Adipocyte (in vitro differentiated cells): ENCODE measurements at regions not wholly inside any gene's neighbourhood (a gene's known extent, or its start where the extent isn't known, plus 50 kb on each side); places are given as distances from the start of the nearest gene placed in this dataset.

Source experiments
- DNase-seq: peaks from one replicate; pipeline ENCODE4 v3.0.0-alpha.2; 2015; ENCODE audit warnings: low read depth
- H3K27me3 ChIP-seq: replicated peaks from 2 replicates; pipeline ENCODE4 v1.7.0; 2013; ENCODE audit warnings: mild to moderate bottlenecking, low read length, moderate library complexity; ENCODE audit not compliant: control insufficient read depth, insufficient read depth
- H3K36me3 ChIP-seq: 2 replicates; pipeline ENCODE4 v1.7.0; 2013; ENCODE audit warnings: low read length, mild to moderate bottlenecking, moderate library complexity; ENCODE audit not compliant: control insufficient read depth, insufficient read depth, severe bottlenecking
- H3K4me1 ChIP-seq: 2 replicates; pipeline ENCODE4 v1.7.0; 2013; ENCODE audit warnings: mild to moderate bottlenecking, low read length, moderate library complexity; ENCODE audit not compliant: control insufficient read depth, insufficient read depth
- H3K4me3 ChIP-seq: 2 replicates; pipeline ENCODE4 v1.7.0; 2013; ENCODE audit warnings: mild to moderate bottlenecking, low read length, moderate library complexity
- H3K9ac ChIP-seq: 2 replicates; pipeline ENCODE4 v1.7.0; 2013; ENCODE audit warnings: mild to moderate bottlenecking, low read length, moderate library complexity
- H3K9me3 ChIP-seq: 2 replicates; pipeline ENCODE4 v1.7.0; 2013; ENCODE audit warnings: mild to moderate bottlenecking, low read length, moderate library complexity; ENCODE audit not compliant: control insufficient read depth

DNA sequence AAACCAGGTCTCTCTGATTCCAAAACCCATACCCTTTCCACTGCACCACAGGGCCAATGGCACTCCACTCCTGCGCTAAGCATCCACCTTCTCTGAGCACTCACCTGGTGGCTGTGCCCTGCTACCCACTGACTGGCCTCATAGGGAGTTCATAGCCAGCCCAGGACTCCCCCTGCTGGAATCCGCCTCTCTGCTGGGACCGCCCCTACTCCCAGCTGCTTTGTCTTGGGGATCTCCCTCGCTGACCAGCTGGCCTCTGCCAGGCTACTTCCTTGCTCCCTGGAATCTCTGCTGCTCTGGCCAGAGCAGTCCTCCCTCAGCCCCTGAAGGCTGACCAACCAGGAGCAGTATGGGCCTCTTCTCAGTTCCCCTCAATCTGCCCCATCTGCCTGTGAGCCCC, 129.7 kb downstream of the FAXC start:
- H3K27me3 ChIP-seq = no peaks in the 10 kb centered on the region
- no peaks in the 10 kb centered on the region for H3K36me3 ChIP-seq
- H3K4me3 ChIP-seq = no peak overlapping the region
- no peak for DNase-seq
- no peak overlapping the region for H3K9ac ChIP-seq
- H3K4me1 ChIP-seq = no peaks in the 10 kb centered on the region
- no peaks in the 10 kb centered on the region for H3K9me3 ChIP-seq

DNA sequence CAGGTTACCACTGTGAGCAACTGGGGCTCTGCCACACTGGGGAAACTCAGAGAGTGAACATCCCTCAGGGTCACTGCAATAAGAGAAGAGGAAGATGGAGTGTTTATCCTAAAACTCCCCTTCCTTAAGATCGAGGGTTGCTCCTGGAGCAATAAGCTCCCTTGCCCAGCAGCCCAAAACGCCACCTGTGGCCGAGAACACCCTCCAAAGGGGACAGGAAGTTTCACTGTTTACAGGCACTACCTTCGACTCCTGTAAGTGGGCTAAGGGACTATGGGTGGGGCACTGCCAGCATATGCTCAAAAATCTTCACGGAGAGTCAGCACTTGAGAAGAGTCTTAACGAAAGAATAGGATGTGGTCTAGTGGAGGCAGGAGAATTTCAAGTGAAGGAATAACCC, 132.5 kb downstream of the FAXC start:
- no peak overlapping the region for H3K9ac ChIP-seq
- H3K9me3 ChIP-seq = no peaks in the 10 kb centered on the region
- H3K4me1 ChIP-seq = no peaks in the 10 kb centered on the region
- no peak for DNase-seq
- no peak overlapping the region for H3K4me3 ChIP-seq
- H3K36me3 ChIP-seq = no peaks in the 10 kb centered on the region
- no peaks in the 10 kb centered on the region for H3K27me3 ChIP-seq

- Histone ChIP-seq H3K4me3 (no peak overlapping the region), H3K36me3 (no peaks in the 10 kb centered on the region), H3K9me3 (no peaks in the 10 kb centered on the region), H3K9ac (no peak overlapping the region), H3K4me1 (no peaks in the 10 kb centered on the region), H3K27me3 (no peaks in the 10 kb centered on the region)
- no peak for DNase-seq
Measured at GRCh38 chr6:99195986-99196655, 153.4 kb downstream of the FAXC start.

DNA sequence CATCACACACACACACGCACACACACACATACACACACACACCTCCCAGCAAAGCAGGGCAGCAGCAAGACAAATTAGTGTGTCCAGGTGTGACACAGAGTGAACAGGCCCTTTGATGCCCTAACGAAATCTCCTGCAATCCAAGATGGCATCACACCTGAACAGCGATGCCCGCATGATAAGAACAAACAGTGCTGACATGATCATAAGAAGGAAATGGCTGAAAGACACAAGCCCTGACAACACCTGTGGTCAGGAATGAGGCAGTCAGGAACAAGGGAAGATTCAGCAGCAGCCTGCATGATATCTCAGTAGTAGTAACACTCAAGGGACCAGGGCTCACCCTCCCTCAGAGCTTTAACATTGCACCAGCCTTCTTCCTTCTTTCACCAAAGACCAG, 156.9 kb downstream of the FAXC start:
- no peak for DNase-seq
- Histone ChIP-seq H3K4me3 (no peak overlapping the region), H3K4me1 (no peaks in the 10 kb centered on the region), H3K9me3 (no peaks in the 10 kb centered on the region), H3K36me3 (no peaks in the 10 kb centered on the region), H3K27me3 (no peaks in the 10 kb centered on the region), H3K9ac (no peak overlapping the region)

DNA sequence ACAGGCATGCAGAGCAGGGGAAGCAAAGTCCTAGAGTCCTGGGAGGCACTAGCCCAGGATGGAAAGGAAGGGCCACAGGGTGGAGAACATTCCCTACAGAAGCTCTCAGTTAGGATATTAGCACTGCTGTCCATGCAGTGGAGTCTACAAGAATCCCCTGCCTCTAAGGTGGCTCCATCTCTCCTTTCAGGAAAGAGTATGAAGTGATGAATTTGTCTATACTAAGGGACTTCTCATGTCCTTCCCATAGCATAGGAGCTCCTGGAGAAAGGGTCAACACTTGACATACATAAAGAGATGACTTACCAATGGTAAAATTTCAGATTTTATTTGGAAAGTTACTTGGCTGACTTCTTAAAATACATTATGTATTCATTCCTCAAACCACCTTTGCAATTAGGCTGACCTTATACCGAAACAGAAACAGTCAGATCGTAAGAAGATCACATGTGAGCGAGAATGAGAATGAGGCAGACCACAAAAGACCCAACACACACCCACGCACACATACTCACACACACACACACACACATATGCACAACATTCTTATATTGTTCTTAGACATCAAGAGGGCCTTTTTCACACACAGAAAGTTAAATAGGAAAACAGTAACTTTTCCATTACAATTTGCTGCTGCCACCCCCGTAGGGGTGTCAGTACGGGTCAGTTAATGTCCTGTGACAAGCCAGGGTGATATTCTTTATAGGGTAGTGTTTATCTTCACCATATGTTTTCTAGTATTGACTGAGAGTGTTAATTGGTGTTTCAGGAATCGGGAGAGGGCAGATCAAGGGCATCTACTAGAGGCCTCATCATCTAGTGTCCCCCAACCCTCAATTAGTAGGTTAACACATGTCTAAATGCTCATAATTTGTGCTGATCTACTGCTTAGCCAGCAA, 159.4 kb downstream of the FAXC start:
- Histone ChIP-seq H3K4me3 (no peak overlapping the region), H3K4me1 (no peaks in the 10 kb centered on the region), H3K27me3 (no peaks in the 10 kb centered on the region), H3K9ac (no peak overlapping the region), H3K9me3 (no peaks in the 10 kb centered on the region), H3K36me3 (no peaks in the 10 kb centered on the region)
- no peak for DNase-seq

- H3K36me3 ChIP-seq = no peaks in the 10 kb centered on the region
- H3K27me3 ChIP-seq = no peaks in the 10 kb centered on the region
- no peak overlapping the region for H3K9ac ChIP-seq
- DNase-seq = no peak
- H3K4me3 ChIP-seq = no peak overlapping the region
- H3K9me3 ChIP-seq = peaks cover 2% of the 10 kb centered on the region
- no peaks in the 10 kb centered on the region for H3K4me1 ChIP-seq
Measured at GRCh38 chr6:99187429-99187828, 162.0 kb downstream of the FAXC start.

DNA sequence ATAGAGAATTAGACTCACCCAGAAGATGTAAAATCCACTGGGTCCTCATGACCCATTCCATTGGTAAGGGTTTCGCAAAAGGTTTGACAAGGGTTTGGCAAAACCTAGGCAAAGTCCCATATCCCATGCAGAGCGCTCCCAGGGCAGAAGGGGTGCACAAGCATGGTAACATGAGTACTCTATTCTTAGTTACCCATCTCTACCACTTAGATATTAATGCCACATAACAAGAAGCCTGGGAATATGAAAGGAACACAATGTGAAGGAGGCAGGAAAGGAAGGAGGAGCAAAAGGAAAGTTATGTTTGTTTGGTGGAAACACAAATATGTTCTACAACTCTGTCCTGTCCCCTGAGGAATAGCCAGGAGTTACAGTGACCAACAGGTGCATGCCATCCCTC, 163.1 kb downstream of the FAXC start:
- Histone ChIP-seq H3K4me3 (no peak overlapping the region), H3K36me3 (no peaks in the 10 kb centered on the region), H3K4me1 (no peaks in the 10 kb centered on the region), H3K9ac (no peak overlapping the region), H3K27me3 (no peaks in the 10 kb centered on the region), H3K9me3 (peaks cover 9% of the 10 kb centered on the region)
- no peak for DNase-seq

DNA sequence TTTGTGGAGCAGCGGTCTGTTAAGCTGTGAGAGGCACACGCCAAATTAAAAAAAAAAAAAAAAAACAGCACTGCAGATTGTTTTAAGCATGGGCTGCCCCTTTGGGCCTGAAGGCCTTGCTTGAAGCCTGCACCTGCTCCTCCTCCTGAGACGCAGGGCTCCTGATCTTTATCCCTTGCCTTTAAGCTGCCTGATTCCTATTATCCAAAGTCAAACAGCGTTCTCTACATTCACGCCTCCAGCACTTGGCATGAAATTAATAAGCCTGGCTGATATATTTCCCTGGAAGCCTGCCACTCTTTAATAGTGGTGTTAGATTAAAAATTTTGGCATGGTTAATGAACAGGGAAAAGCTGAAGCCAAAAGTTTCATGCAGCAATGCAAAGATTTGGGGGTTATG, 163.9 kb downstream of the FAXC start:
- Histone ChIP-seq H3K4me1 (no peaks in the 10 kb centered on the region), H3K27me3 (no peaks in the 10 kb centered on the region), H3K9me3 (peaks cover 16% of the 10 kb centered on the region), H3K9ac (no peak overlapping the region), H3K36me3 (no peaks in the 10 kb centered on the region), H3K4me3 (no peak overlapping the region)
- DNase-seq = no peak

DNA sequence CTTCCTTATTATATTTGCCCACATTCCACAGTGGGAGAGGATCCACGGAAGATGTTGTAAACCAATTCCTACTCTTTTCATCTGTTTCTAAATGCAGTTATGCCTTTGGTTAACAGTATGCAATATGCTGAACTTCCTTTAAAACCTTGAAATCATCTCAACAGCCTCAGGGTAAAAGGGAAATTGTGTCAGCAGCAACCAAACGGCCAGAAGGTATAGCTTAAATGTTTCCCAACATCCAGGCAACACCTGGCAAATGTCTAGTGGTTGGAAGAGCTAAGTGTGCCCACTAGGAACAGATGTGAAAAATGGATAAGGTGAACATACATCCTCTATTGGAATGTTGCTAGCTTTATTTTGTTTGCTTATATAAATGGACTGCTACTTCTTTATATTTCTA, 164.8 kb downstream of the FAXC start:
- Histone ChIP-seq H3K4me3 (no peak overlapping the region), H3K9ac (no peak overlapping the region), H3K27me3 (no peaks in the 10 kb centered on the region), H3K9me3 (peaks cover 23% of the 10 kb centered on the region), H3K36me3 (no peaks in the 10 kb centered on the region), H3K4me1 (no peaks in the 10 kb centered on the region)
- no peak for DNase-seq

GRCh38 chr6:99183066-99183465, 166.4 kb downstream of the FAXC start:
- no peak for DNase-seq
- Histone ChIP-seq H3K36me3 (no peaks in the 10 kb centered on the region), H3K9me3 (peaks cover 23% of the 10 kb centered on the region), H3K9ac (no peak overlapping the region), H3K4me3 (no peak overlapping the region), H3K27me3 (no peaks in the 10 kb centered on the region), H3K4me1 (no peaks in the 10 kb centered on the region)

GRCh38 chr6:99181174-99181573, 168.3 kb downstream of the FAXC start:
- Histone ChIP-seq H3K9ac (no peak overlapping the region), H3K4me3 (no peak overlapping the region), H3K27me3 (no peaks in the 10 kb centered on the region), H3K4me1 (no peaks in the 10 kb centered on the region), H3K9me3 (peaks cover 23% of the 10 kb centered on the region), H3K36me3 (no peaks in the 10 kb centered on the region)
- no peak for DNase-seq
